Fibroblast of mammary gland (primary cell): ENCODE measurements at regions not wholly inside any gene's neighbourhood (a gene's known extent, or its start where the extent isn't known, plus 50 kb on each side); places are given as distances from the start of the nearest gene placed in this dataset.

Experiments used
- DNase-seq: peaks from one replicate; pipeline ENCODE4 v3.0.0-alpha.2; 2010; ENCODE audit warnings: low read depth
- H3K4me3 ChIP-seq: 2 replicates; pipeline ENCODE4 v1.5.1; 2011; ENCODE audit warnings: low read depth, mild to moderate bottlenecking, low read length, moderate library complexity; ENCODE audit not compliant: control insufficient read depth
- CTCF ChIP-seq: conservative IDR thresholded peaks from 2 replicates; pipeline ENCODE4 v1.5.1; 2011; ENCODE audit warnings: low read depth, low read length, inconsistent platforms; ENCODE audit not compliant: control insufficient read depth, insufficient read depth

GRCh38 chr17:63181856-63182255 is 215.8 kb downstream of the TANC2 start:
- no peak for DNase-seq
- no peak for TF ChIP-seq CTCF
- H3K4me3 ChIP-seq: no peak overlapping the region

- DNase-seq: no peak
- TF ChIP-seq CTCF: no peak
- H3K4me3 ChIP-seq: no peak overlapping the region
Measured at GRCh38 chr17:63185420-63185819, 219.4 kb downstream of the TANC2 start.

- H3K4me3 ChIP-seq: no peak overlapping the region
- peak; percentile 85 for DNase-seq
- TF ChIP-seq CTCF: no peak
Measured at GRCh38 chr17:63189082-63189481, 223.0 kb downstream of the TANC2 start.

- DNase-seq: peak; percentile 38
- TF ChIP-seq CTCF: no peak
- H3K4me3 ChIP-seq: no peak overlapping the region
Measured at GRCh38 chr17:63189930-63190329, 223.9 kb downstream of the TANC2 start.

- TF ChIP-seq CTCF: no peak
- H3K4me3 ChIP-seq: no peak overlapping the region
- DNase-seq: no peak
Measured at GRCh38 chr17:63190821-63191370, 224.9 kb downstream of the TANC2 start.

GRCh38 chr17:63191610-63192009 is 225.6 kb downstream of the TANC2 start:
- DNase-seq: no peak
- no peak for TF ChIP-seq CTCF
- no peak overlapping the region for H3K4me3 ChIP-seq

- TF ChIP-seq CTCF: no peak
- H3K4me3 ChIP-seq: no peak overlapping the region
- DNase-seq: no peak
Measured at GRCh38 chr17:63193827-63194226, 227.8 kb downstream of the TANC2 start.
